ENCODE measurements at regions not wholly inside any gene's neighbourhood (a gene's known extent, or its start where the extent isn't known, plus 50 kb on each side); places are given as distances from the start of the nearest gene placed in this dataset.

- TF ChIP-seq, protein P1, sequence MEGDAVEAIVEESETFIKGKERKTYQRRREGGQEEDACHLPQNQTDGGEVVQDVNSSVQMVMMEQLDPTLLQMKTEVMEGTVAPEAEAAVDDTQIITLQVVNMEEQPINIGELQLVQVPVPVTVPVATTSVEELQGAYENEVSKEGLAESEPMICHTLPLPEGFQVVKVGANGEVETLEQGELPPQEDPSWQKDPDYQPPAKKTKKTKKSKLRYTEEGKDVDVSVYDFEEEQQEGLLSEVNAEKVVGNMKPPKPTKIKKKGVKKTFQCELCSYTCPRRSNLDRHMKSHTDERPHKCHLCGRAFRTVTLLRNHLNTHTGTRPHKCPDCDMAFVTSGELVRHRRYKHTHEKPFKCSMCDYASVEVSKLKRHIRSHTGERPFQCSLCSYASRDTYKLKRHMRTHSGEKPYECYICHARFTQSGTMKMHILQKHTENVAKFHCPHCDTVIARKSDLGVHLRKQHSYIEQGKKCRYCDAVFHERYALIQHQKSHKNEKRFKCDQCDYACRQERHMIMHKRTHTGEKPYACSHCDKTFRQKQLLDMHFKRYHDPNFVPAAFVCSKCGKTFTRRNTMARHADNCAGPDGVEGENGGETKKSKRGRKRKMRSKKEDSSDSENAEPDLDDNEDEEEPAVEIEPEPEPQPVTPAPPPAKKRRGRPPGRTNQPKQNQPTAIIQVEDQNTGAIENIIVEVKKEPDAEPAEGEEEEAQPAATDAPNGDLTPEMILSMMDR (IDR thresholded peaks at IDR 0.05), result no peak
- TF ChIP-seq EZH2 (IDR thresholded peaks at IDR 0.05; ENCODE audit: borderline replicate concordance, insufficient read depth, low read depth, low read length, poor library complexity, severe bottlenecking), result no peak
Observed at GRCh38 chr14:50038398-50039119, 77.8 kb downstream of the VCPKMT start.
